ENCODE measurements at regions not wholly inside any gene's neighbourhood (a gene's known extent, or its start where the extent isn't known, plus 50 kb on each side); places are given as distances from the start of the nearest gene placed in this dataset.
"Not testable (repeated sequence)": the region's sequence is repeated elsewhere in the genome, so short reads cannot be mapped to it uniquely, and the experiment has no call there.

DNA sequence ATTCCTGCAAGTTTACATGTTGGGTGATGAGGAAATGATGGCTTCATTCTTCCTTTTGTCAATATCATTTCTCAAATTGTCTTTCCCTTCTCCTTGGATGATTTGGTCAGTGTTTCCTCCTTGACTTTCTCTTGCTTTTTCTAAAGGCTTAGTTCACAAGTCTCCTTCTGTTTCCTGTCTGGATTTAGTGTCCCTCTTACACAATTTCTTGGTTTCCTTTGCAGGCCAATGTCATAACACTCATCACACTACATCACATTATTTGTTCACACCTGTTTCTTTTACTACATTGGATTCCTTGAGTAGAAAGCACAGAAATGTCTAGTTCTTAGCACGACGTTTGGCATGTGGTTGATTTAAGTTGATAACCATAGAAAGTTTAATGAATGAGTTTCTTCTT is 490.7 kb downstream of the TDRD3 start:
- DNase-seq, result no peak

DNA sequence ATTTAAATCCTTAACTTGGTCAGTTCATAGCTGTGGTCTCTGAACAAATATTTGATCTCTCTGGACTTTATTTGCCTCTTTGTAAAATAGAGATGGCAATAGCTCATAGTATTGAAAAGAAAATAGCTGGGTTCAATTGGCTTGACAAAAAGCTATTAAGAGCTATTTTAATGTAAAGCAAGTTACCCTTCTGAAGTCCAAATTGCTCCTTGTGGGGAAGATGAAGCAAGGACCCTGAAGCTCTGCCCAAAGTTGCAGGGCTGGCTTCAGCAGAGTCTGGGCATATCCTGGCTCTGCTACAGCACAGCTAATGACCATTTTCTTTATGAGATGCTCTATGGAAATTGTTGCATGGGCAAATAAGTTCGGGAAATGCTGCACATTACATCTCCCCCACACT is 484.5 kb downstream of the TDRD3 start:
- no peak for DNase-seq

DNA sequence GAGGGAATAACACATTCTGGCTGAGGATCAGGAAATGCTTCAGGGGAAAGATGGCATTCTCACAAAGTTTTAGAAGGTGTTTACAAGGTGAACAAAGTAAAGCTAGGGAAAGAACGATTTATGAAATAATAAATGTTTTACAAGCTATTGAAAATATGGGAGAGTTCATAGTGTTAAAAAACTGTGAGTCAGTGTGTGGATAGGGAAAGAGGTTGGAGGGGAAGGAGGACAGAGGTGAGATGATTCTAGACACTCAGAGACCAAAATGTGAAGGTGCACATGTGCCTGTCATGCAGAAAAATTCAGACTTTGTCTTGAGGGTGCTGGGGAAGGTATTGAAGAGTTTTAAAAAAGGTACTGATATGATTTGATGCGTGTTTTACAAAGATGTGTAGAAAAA is 476.1 kb downstream of the TDRD3 start:
- DNase-seq, result no peak

DNA sequence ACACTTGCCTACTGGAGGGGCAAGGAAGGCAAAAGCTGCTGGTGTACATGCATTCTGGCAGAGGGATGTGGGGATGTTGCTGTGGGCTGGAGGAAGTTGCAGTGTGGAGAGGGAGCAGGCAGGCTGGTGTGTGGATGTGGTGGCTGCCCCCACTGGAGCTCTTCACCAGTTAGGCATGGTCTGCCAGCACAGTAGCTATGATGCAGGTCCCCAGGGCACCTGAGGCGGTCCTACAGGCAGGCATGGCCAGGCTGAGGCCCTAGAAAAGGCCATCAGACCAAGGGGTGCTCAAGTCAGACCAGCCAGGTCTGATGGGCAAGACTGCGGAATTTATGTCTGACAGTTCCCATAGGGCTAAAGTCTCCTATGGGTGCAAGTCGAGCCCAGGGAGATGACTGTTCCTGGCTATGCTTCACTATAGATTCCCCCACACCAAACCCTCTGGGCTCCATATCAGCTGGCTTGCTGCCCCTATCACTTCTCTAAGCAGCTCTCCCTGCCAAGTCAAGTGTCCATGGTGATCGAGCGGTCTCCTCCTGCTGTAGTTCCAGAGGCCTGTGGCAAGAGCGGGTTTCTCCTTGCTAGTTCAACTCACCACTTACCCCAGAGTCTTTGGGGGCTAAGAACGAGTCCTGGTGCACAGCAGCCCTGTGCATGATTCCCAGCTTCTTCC is 473.1 kb downstream of the TDRD3 start:
- DNase-seq, result peak; percentile 53

DNA sequence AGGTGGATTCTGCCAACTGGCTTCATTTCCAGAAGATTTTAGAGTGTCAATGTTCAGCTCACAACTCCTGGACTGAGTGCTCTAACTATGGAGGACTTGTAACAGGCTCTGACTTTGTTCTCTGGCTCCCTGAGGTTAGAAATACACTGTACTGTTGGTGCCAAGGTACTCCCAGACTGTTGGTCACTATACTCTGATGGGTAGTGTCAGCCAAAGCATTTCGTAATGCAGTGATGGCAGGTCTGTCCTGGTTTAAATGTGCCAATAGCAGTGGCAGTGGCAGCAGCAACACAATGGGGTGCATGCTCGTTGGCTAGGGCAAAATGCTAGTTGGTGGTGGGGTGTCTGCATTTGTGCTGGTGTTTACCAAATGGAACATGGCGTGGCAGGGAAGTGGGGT is 472.2 kb downstream of the TDRD3 start:
- no peak for DNase-seq

DNA sequence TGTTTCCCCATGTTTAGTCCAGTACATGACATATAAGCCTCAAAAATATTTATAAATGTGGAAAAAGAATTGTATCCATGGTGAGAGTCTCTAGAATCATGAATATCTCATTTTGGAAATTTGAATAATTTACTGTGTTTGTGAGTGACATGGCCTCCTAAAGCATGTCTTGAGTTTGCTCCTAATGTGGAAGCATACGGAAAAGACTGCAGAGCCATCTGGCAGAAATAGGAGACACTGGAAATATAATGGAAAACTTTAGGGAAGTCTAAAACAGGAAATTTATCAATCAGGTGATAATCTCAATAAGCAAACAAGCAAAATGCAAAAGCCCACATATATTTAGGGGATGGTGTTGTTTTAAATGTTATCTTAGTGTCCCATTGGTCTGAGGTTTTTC is 465.0 kb downstream of the TDRD3 start:
- no peak for DNase-seq

DNA sequence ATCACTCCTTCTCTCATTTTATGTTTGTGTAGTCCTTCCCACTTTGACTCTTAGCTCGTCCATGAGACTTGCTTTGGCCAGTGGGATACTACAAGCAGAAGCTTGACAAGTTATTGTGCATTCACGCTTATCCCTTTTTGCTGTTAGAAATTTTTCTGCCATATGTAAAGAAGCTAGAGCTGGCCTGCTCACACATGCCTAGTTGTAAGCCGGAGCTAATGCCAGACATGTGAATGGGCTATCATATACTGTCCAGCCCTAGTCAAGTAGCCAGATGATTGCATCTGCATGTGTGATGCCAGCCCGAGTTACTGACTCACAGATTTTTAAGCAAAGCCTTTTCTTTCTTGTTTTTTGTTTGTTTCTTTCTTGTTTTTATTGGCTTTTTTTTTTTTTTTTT is 460.7 kb downstream of the TDRD3 start:
- DNase-seq, result no peak

DNA sequence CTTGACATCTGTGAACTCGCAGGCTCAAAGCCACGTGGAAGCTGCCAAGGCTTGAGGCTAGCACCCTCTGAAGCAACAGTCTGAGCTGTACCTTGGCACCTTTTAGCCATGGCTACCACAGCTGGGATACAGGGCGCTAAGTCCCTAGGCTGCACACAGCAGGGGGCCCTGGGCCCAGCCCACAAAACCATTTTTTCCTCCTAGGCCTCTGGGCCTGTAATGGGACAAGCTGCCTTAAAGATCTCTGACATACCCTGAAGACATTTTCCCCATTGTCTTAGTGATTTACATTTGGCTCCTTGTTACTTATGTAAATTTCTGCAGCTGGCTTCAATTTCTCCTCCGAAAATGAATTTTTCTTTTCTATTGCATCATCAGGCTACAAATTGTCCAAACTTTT is 455.9 kb downstream of the TDRD3 start:
- no peak for DNase-seq

DNA sequence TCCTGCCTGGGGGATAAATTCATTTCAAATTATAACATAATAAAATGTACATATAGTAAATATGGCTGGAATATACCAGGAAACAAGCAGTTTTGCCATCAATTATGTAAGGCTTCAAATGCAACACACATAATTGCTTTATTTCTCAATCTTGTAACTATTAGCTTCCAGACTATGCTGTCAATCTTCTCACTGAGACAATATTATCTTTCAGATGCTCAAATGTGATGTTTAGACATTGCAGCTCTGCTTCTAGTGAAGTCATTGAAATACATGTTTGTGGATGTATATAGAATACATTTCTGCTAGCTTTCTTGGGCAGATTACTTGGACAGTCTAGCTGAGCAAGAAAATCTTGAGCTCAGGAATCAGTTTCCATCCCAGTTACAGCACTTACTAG is 454.4 kb downstream of the TDRD3 start:
- DNase-seq, result no peak

DNA sequence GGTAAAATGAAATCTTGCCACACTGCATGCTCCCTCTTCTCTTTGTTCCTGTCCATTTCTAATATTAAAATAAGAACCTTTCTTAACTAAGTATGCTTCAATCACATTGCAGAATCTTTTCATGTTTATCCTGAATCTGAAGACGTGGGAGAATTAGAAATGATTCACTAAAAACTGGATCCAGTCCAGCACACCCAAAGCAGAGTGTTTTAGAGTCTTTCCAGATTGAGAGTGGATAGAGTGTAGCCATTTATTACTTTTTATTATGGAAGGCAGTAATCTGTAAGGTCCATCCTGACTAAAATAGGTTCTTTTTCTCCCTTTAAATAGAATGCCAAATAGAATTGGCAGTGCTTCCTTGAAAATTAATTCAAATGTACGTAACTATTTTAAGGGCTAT is 453.5 kb downstream of the TDRD3 start:
- DNase-seq, result no peak

DNA sequence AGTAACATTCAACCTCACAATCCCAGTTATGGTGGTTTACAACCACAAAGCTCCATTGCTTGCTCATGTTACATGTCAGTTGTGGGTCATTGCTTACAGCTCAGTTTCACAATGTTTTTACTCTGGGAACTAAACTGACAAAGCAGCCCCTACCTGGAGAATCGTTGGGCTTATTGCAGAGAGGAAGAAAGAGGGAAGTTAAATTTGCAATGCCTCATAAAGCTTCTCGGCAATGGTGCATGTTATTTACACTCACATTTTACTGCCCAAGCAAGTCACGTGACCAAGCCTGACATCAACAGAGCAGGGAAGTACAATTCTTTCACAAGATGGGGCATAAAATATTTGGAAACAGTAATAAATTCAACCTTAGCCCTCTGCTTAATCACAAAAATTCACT is 441.6 kb downstream of the TDRD3 start:
- DNase-seq, result peak; percentile 73

DNA sequence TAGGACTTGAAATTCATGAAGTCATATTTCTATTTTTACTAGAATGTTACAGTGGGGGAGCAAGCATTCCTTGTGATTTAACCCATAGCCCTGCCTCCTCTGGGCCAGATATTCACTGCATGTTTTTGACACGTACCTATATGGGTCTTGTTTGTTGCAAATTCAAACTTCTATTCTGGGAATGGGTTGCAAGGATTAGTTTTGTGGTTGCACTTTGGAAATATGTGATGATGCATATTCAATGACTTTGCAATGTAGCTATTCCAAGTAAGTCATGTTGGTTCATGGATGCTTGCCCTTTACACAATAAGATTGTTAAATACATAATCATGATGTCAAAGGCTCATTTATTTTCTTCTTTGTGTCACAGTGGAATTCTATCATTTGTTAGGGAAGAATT is 440.8 kb downstream of the TDRD3 start:
- no peak for DNase-seq

DNA sequence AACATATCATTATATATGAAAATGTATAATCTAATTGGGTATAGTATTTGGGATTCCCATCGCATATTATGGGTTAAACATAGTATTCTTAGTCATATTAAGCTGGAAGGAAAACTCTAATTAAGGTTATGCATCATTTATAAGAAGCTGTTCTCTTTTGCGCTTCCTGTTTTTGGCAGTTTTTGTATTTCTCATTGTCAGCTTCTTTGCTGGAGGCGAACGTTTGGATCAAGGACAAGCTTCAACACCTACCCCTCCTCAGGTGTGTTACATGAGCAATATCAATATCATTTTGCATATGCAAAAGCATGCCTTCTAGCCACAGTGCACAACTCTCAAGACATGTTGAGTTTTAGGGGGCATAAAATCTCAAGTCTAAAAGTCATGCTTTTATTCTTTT is 439.8 kb downstream of the TDRD3 start:
- no peak for DNase-seq

DNA sequence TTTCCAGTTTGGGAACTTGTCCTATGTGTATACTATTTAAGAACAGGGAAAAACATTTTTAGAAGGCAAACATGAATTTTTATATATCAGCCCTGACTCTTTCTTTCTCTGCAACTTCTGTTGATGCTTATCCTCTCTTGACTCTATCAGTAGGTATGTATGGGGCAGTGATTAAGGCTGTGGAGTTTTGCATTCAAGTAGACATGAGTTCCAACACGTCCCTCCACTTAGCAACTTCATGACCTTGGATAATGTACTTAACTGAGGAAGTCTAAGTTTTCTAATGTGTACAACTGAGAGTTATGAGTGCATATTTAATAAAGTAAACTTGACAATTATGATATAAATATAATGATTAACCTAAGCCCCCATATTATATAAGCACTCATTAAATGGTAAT is 414.6 kb downstream of the TDRD3 start:
- DNase-seq, result no peak

DNA sequence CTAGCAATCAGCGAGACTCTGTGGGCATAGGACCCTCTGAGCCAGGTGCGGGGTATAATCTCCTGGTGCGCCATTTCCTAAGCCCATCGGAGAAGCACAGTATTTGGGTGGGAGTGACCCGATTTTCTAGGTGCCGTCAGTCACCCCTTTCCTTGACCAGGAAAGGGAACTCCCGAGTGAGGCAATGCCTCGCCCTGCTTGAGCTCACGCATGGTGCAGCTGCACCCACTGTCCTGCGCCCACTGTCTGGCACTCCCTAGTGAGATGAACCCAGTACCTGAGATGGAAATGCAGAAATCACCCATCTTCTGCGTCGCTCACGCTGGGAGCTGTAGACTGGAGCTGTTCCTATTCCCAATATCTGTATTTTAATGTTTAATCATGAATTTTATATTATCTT is 408.6 kb downstream of the TDRD3 start:
- not testable (repeated sequence) for DNase-seq

DNA sequence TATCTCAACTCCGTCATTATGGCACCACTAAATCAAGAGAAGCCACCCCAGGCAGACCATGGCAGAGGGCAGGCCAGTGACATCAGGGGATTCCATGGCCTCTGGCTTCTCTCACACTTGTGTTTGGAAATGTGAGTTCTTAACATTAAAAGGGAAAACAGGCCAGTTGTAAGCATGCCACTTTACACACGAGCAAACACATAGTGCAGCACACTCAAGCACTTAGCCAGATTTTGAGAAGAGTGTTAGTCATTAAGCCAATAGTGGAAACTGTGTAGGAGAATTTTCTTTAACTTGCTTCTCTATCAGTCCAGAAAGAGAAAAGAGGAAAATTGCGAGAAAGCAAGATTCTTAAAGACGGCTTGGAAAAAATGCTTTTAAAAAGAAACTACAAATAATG is 401.5 kb downstream of the TDRD3 start:
- DNase-seq, result no peak

DNA sequence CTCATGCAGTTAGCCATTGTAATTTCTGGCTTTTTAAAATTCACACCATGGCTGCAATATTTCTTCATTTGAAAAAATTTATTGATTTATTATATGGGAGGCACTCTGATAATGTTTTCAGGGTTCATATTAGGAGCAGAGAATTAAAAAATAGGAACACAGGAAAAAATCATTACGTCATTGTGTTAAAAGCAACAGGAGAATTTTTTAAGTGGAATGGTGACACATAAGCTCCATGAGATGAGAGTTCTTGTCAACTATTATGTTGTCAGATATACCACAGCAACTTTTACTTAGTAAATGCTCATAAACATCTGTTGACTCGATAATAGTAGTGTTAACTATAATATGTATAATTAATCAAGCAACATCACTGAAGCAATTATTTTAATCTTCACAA is 400.1 kb downstream of the TDRD3 start:
- DNase-seq, result no peak

DNA sequence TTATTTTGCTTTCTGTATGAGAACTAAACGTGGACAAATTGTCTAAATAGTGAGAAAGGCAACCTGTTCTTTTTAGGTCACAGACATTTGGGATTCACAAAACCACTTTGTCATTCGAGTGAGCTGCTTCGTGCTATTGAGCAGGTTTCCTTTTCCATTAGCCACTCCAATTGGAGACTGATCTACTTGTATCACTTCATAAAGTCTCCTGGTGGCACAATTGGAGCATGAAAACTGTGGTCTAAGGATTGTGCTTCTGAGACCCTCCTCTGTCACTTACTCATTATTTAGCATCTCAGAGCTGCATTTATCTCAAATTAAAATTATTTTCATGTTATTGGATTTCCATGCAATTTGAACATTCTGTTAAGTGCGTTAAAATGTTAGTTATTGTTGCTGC is 397.7 kb downstream of the TDRD3 start:
- peak; percentile 87 for DNase-seq

DNA sequence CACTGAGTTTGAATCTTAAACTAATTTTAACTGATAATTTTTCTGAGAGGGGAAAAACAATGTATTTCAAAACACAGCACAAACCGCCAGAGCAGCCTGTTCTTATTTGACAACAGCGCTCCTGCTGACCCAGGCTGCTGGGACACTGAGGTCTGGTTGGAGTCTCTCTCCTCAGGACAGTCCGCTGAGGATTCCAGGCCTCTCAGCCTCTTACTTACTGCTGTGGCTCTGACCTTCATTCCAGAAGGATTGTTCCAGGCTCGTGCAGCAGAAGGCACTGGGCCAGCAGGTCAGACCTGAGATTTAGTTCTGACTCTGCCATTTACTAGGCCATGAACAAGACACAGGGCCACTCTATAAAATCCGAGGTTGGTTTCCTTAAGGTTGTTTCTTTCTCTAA is 393.6 kb downstream of the TDRD3 start:
- DNase-seq, result no peak

DNA sequence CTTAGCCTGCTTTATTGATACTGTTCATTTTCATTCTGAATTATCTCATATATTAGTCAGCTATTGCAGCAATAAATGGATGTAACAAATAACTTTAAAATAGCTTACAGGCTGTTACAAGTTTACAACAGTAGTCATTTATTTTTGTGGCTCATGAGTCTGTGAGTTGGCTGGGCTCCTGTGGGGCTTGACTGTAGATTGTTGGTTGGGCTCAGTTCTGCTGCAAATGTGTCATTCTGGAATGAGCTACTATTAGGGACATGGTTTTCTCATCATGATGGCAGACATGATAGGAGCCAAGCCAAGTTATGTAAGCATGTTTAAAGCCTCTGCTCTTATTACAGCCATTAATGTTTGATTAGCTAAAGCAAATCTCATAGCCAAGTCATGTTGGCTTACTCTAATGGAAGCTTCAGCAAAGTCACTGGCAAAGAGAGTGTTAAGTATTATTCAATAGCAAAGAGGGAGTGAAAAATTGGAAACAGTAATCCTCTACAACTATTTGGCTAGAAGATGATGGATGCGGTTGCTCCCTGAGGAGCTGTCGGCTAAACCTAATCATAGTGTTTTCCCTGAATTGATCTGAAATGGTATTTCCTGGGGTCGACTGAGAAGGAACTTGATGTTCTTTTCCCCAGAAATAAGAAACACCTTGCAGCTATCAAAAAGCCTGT is 391.3 kb downstream of the TDRD3 start:
- DNase-seq, result no peak

DNA sequence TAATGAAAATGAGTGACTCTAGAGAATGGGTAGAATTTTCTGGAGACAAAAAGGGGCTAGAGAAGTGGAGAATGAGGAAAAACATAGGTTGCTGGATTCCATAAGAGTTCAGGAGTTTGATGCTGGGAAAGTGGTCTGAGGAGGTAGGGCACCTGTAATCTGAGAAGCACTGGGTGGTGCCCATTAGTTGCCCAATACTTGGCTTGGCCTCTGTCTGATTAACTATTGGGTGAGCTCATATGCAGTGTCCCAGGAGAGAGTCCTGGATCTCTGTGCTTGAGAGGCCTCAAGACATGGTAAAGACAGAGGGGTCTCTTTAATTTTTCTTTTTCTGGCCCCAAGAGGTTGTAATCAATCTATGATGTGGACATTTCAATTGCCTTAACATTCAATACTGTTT is 390.1 kb downstream of the TDRD3 start:
- no peak for DNase-seq

DNA sequence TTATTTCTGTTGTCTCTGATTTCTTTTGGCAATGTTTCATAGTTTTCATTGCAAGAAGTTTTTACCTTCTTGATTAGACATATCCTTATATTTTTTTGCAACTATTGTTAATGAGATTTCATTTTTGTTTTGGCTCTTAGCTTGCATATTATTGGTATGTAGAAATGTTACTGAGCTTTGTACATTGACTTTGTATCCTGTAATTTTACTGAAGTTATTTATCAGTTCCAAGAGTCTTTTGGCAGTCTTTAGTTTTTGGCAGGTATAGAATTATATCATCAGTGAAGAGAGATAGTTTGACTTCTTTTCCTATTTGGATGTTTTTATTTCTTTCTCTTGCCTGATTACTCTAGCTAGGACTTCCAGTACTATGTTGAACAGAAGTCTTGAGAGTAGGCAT is 375.7 kb downstream of the TDRD3 start:
- no peak for DNase-seq

DNA sequence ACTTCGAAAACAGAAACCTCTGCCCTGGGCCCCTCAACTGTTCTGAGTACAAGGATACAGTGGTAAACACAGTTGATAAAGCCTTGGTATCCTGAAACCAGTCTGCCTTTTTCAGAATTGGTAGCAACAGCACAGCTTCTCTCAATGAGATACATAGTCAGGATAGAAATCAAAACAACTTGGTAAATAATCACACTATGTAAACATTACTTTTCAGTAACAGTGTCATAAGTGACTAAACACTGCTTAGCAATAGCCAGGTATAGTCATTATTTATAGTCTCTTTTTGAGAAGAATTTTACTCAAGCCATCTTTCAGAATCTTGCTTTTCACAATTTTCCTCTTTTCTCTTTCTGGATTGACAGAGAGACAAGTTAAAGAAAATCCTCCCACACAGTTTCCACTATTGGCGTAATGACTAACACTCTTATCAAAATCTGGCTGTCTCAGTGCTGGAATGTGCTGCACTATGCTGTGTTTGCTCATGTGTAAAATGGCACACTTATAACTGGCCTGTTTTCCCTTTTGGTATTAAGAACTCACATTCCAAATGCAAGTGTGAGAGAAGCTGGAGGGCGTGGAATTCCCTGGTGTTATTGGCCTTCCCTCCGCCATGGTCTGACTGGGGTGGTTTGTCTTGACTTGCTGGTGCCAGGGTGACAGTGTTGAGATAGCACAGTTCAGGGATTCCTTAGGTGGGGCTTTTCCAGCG is 368.8 kb downstream of the TDRD3 start:
- no peak for DNase-seq

DNA sequence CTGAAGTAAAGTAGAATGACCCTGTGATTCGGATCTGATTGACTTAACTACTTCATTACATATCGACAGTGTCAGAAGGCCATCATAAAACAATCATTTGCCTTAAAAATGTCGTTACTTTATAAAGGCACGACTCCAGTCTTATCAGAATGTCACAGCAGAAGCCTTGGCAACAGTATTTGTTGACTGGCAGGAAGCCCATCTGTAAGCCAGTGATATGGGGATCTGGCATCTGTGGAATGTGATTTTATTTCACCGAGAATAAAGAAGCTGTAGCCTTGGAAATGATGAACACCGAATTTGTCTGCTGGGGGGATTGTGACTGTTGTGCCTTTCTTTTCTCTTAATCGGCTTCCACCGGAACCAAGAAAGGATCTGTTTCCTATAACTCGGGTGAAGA is 362.5 kb downstream of the TDRD3 start:
- DNase-seq, result no peak

DNA sequence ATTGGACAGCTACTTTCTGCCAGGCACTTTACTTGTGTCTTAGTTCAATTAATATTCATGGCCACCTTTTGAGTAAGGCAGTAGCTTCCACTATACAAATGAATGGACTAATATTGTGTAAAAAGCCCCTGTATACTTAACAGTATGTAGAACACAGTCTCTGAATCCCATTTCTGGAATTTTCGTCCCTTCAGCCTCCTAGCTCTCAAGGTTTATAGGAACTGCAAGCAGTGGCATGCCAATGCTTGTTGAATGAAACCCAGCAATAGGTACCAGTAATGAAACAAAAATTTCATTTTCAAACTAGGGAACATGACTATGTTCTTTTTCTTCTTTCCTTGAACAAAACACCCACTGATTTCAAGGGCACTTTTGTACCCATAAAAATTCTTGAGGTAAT is 361.6 kb downstream of the TDRD3 start:
- no peak for DNase-seq

Data from DMS79 treated with DMSO at 0.1 percent for 48 hours (cell line).